ENCODE measurements at regions not wholly inside any gene's neighbourhood (a gene's known extent, or its start where the extent isn't known, plus 50 kb on each side); places are given as distances from the start of the nearest gene placed in this dataset.
A peak's percentile ranks its signal among the peaks of the same experiment; 100 is the strongest.
"Not testable (repeated sequence)": the region's sequence is repeated elsewhere in the genome, so short reads cannot be mapped to it uniquely, and the experiment has no call there.

DNA sequence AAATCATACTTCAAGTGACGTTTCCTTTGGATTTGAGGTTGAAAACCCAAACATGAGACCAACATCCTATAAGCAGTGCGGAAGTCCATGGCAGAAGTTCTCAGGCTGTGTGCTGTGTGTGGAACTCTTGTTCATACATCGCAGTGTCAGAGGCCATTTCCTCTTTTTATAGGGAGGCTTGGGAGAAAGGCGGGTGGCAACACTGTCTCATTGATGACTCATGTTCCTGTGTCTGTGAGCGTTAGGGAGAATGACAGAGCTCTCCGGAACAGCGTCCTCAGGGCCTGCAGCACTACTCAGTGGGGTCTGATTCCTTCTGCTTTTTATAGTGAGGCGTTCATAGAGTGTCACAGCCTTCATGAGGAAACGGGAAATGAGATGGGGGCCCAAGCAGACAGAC, 98.8 kb upstream of the BASP1 start:
- TF ChIP-seq, protein P1, sequence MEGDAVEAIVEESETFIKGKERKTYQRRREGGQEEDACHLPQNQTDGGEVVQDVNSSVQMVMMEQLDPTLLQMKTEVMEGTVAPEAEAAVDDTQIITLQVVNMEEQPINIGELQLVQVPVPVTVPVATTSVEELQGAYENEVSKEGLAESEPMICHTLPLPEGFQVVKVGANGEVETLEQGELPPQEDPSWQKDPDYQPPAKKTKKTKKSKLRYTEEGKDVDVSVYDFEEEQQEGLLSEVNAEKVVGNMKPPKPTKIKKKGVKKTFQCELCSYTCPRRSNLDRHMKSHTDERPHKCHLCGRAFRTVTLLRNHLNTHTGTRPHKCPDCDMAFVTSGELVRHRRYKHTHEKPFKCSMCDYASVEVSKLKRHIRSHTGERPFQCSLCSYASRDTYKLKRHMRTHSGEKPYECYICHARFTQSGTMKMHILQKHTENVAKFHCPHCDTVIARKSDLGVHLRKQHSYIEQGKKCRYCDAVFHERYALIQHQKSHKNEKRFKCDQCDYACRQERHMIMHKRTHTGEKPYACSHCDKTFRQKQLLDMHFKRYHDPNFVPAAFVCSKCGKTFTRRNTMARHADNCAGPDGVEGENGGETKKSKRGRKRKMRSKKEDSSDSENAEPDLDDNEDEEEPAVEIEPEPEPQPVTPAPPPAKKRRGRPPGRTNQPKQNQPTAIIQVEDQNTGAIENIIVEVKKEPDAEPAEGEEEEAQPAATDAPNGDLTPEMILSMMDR (IDR thresholded peaks at IDR 0.05; ENCODE audit: borderline replicate concordance, extremely low read depth, insufficient read depth) = no peak
- Histone ChIP-seq H3K27ac (ENCODE audit: low read depth in 2 of 2, low read length in 2 of 2) (peak overlapping the region in 1 of 2 donors; percentile 28), H3K9ac (ENCODE audit: low read length in 3 of 3) (no peak overlapping the region), H3K4me3 (ENCODE audit: low read length in 3 of 3) (no peak overlapping the region), H3K27me3 (ENCODE audit: control insufficient read depth, insufficient read depth, low read length) (no peaks in the 10 kb centered on the region), H3K4me1 (ENCODE audit: control insufficient read depth in 2 of 3, insufficient read depth in 2 of 3, low read depth in 1 of 3, low read length in 3 of 3) (no peaks in the 10 kb centered on the region), H3K36me3 (ENCODE audit: control insufficient read depth in 2 of 3, insufficient read depth in 3 of 3, low read length in 3 of 3) (no peaks in the 10 kb centered on the region), H3K9me3 (ENCODE audit: control insufficient read depth in 2 of 3, insufficient read depth in 1 of 3, low read length in 3 of 3) (no peaks in the 10 kb centered on the region)
- no peak for FAIRE-seq
- intact Hi-C loops (cut with DNase I) = no loop called here
- peak in 1 of 5 donors; percentile 68 for DNase-seq

DNA sequence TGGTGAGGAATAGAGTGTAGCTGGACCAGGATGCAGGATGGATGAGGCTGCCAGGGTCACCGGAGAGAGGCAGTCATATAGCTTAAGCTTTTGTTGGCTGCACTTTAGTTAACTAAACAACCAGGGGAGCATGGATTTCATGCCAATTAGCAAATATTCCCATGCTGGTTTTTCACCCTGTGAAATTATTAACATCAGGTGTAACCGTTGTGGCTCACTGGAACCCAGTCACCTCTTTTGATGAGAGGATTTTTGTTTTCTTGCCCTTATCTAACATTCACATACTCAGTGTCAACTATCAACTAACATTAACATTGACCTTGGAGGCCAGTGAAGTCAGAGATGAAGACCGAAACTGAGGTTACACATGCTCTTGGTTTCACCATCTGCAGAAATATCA, 97.2 kb upstream of the BASP1 start:
- Histone ChIP-seq H3K9me3 (ENCODE audit: control insufficient read depth in 2 of 3, insufficient read depth in 1 of 3, low read length in 3 of 3) (no peaks in the 10 kb centered on the region), H3K27me3 (ENCODE audit: control insufficient read depth, insufficient read depth, low read length) (no peaks in the 10 kb centered on the region), H3K36me3 (ENCODE audit: control insufficient read depth in 2 of 3, insufficient read depth in 3 of 3, low read length in 3 of 3) (no peaks in the 10 kb centered on the region), H3K4me3 (ENCODE audit: low read length in 3 of 3) (no peak overlapping the region), H3K9ac (ENCODE audit: low read length in 3 of 3) (no peak overlapping the region), H3K4me1 (ENCODE audit: control insufficient read depth in 2 of 3, insufficient read depth in 2 of 3, low read depth in 1 of 3, low read length in 3 of 3) (no peaks in the 10 kb centered on the region), H3K27ac (ENCODE audit: low read depth in 2 of 2, low read length in 2 of 2) (no peak overlapping the region)
- no peak for FAIRE-seq
- intact Hi-C loops (cut with DNase I) = no loop called here
- no peak for DNase-seq
- TF ChIP-seq, protein P1 (IDR thresholded peaks at IDR 0.05; ENCODE audit: borderline replicate concordance, extremely low read depth, insufficient read depth) = no peak

GRCh38 chr5:17121776-17122175, 95.7 kb upstream of the BASP1 start:
- H3K4me3 ChIP-seq (ENCODE audit: low read length in 3 of 3) = no peak overlapping the region
- H3K9ac ChIP-seq (ENCODE audit: low read length in 3 of 3) = no peak overlapping the region
- no peaks in the 10 kb centered on the region for H3K9me3 ChIP-seq (ENCODE audit: control insufficient read depth in 2 of 3, insufficient read depth in 1 of 3, low read length in 3 of 3)
- DNase-seq = no peak
- H3K36me3 ChIP-seq (ENCODE audit: control insufficient read depth in 2 of 3, insufficient read depth in 3 of 3, low read length in 3 of 3) = no peaks in the 10 kb centered on the region
- no peaks in the 10 kb centered on the region for H3K27me3 ChIP-seq (ENCODE audit: control insufficient read depth, insufficient read depth, low read length)
- TF ChIP-seq, protein P1 (IDR thresholded peaks at IDR 0.05; ENCODE audit: borderline replicate concordance, extremely low read depth, insufficient read depth) = no peak
- no peak overlapping the region for H3K27ac ChIP-seq (ENCODE audit: low read depth in 2 of 2, low read length in 2 of 2)
- no peaks in the 10 kb centered on the region for H3K4me1 ChIP-seq (ENCODE audit: control insufficient read depth in 2 of 3, insufficient read depth in 2 of 3, low read depth in 1 of 3, low read length in 3 of 3)
- no peak for FAIRE-seq
- intact Hi-C loops (cut with DNase I) = no loop called here

DNA sequence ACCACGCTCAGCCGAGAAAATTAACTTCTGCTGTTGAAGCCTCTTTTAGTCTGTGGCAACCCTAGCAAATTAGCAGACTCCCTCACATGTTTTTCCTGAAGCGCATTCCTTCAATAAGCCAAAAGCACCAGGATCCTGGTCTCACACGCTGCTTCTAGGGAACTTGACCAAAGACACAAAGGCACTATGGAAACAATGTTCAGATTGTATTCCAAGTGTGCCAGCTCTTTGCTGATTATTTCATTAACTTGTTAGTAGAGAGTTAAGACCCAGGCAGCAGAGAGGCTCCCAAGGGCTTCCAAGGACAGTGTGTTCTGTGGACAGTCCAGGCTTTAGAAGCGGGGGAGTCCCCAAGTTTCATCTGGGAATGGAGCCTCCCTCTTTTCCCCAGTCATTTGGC, 94.4 kb upstream of the BASP1 start:
- H3K9ac ChIP-seq (ENCODE audit: low read length in 3 of 3) = no peak overlapping the region
- H3K27me3 ChIP-seq (ENCODE audit: control insufficient read depth, insufficient read depth, low read length) = no peaks in the 10 kb centered on the region
- TF ChIP-seq, protein P1 (IDR thresholded peaks at IDR 0.05; ENCODE audit: borderline replicate concordance, extremely low read depth, insufficient read depth) = no peak
- intact Hi-C loops (cut with DNase I) = no loop called here
- no peaks in the 10 kb centered on the region for H3K9me3 ChIP-seq (ENCODE audit: control insufficient read depth in 2 of 3, insufficient read depth in 1 of 3, low read length in 3 of 3)
- H3K4me3 ChIP-seq (ENCODE audit: low read length in 3 of 3) = no peak overlapping the region
- no peaks in the 10 kb centered on the region for H3K4me1 ChIP-seq (ENCODE audit: control insufficient read depth in 2 of 3, insufficient read depth in 2 of 3, low read depth in 1 of 3, low read length in 3 of 3)
- no peaks in the 10 kb centered on the region for H3K36me3 ChIP-seq (ENCODE audit: control insufficient read depth in 2 of 3, insufficient read depth in 3 of 3, low read length in 3 of 3)
- H3K27ac ChIP-seq (ENCODE audit: low read depth in 2 of 2, low read length in 2 of 2) = no peak overlapping the region
- DNase-seq (no peak), FAIRE-seq (no peak)

DNA sequence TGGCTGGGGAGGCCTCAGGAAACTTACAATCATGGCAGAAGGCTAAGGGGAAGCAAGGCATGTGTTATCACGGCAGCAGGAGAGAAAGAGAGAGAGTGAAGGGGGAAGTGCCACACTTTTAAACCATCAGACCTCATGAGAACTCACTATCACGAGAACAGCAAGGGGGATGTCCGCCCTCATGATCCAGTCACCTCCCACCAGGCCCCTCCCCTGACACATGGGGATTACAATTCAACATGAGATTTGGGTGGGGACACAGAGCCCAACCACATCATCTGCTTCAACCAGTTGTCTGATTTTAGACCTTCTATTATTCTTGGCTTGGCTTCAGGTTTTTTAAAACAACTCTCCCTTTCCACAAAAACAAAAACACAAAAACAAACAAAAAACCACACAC, 93.7 kb upstream of the BASP1 start:
- H3K36me3 ChIP-seq (ENCODE audit: control insufficient read depth in 2 of 3, insufficient read depth in 3 of 3, low read length in 3 of 3); H3K9me3 ChIP-seq (ENCODE audit: control insufficient read depth in 2 of 3, insufficient read depth in 1 of 3, low read length in 3 of 3); H3K27ac ChIP-seq (ENCODE audit: low read depth in 2 of 2, low read length in 2 of 2); FAIRE-seq; H3K9ac ChIP-seq (ENCODE audit: low read length in 3 of 3); H3K4me1 ChIP-seq (ENCODE audit: control insufficient read depth in 2 of 3, insufficient read depth in 2 of 3, low read depth in 1 of 3, low read length in 3 of 3); DNase-seq; H3K27me3 ChIP-seq (ENCODE audit: control insufficient read depth, insufficient read depth, low read length); intact Hi-C loops (cut with DNase I); H3K4me3 ChIP-seq (ENCODE audit: low read length in 3 of 3): not testable (repeated sequence)

Measured in kidney (tissue), 13 donors.